ENCODE measurements at regions not wholly inside any gene's neighbourhood (a gene's known extent, or its start where the extent isn't known, plus 50 kb on each side); places are given as distances from the start of the nearest gene placed in this dataset.

DNA sequence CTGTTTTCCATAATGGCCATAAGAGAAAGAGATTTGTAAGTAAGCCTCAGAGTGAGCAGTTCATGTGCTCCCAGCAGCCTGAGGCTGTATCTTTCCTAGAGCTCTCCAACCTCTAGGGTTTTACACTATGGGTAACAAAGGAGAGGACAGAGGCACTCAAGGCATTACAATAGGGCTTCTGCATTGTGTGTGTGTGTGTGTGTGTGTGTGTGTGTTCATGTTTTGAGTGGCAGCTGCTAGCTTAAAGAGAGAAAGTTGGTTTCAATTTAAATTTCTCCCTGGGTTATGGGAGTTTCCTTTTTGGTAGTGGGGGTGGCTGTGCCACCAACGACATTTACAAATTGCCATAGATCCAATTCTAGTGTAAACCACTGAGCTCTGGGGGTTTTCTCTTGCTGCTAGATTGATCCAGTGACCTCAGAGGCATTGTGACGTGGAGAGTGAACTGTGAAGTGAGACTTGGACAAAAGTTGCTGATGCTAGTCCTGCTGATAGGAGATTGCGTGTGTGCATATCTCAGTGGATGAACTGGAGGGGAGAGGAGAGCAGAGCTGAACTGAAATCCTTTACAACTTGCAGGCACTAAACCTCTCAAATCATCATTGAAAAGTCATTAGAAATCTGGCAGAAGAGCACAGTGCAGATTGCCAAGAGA, 67.2 kb upstream of the OLFM4 start:
- TF ChIP-seq CTCF (IDR thresholded peaks at IDR 0.05) (no peak), ZFX (IDR thresholded peaks at IDR 0.05; ENCODE audit: borderline replicate concordance) (no peak)

Measured in 22Rv1 (cell line).